GM13977 (cell line): ENCODE measurements at regions not wholly inside any gene's neighbourhood (a gene's known extent, or its start where the extent isn't known, plus 50 kb on each side); places are given as distances from the start of the nearest gene placed in this dataset.
"Not testable (repeated sequence)": the region's sequence is repeated elsewhere in the genome, so short reads cannot be mapped to it uniquely, and the experiment has no call there.

Experiments used
- DNase-seq: peaks from one replicate; pipeline ENCODE4 v3.0.0; 2012; ENCODE audit warnings: low spot score
- CTCF ChIP-seq: IDR thresholded peaks from 2 replicates; pipeline ENCODE4 v1.5.1; 2012; ENCODE audit warnings: mild to moderate bottlenecking, control low read depth; ENCODE audit not compliant: insufficient read depth; ENCODE audit errors: extremely low read depth, missing control alignments
- in situ Hi-C: fragments of 300-500 bp; cut with MboI; formaldehyde crosslinking; loops from one replicate; pipeline ENCODE4 v1.12.0; 2022; ENCODE audit warnings: low sequenced_read_pairs, low pct_unique_long_range_greater_than_20kb, mixed read lengths, inconsistent platforms; ENCODE audit not compliant: unreplicated experiment

GRCh38 chr11:24161587-24161986, 335.3 kb upstream of the LUZP2 start:
- DNase-seq, result no peak
- in situ Hi-C loops, result no loop called here
- TF ChIP-seq CTCF, result no peak

GRCh38 chr11:24163146-24163545, 333.7 kb upstream of the LUZP2 start:
- no peak for DNase-seq
- no peak for TF ChIP-seq CTCF
- in situ Hi-C loops, result no loop called here

GRCh38 chr11:24163841-24164240, 333.0 kb upstream of the LUZP2 start:
- in situ Hi-C loops, result no loop called here

GRCh38 chr11:24171869-24172268, 325.0 kb upstream of the LUZP2 start:
- DNase-seq, result no peak
- no peak for TF ChIP-seq CTCF
- in situ Hi-C loops, result no loop called here

More at GRCh38 chr11:24163841-24164240, 333.0 kb upstream of the LUZP2 start:
- no peak for TF ChIP-seq CTCF
- DNase-seq, result no peak

- TF ChIP-seq CTCF, result no peak
- in situ Hi-C loops, result no loop called here
- no peak for DNase-seq
Observed at GRCh38 chr11:24181395-24182047, 315.3 kb upstream of the LUZP2 start.

GRCh38 chr11:24185535-24185934, 311.3 kb upstream of the LUZP2 start:
- DNase-seq, in situ Hi-C loops: not testable (repeated sequence)

- TF ChIP-seq CTCF, result no peak
- DNase-seq, result no peak
- in situ Hi-C loops, result no loop called here
Observed at GRCh38 chr11:24196733-24197132, 300.1 kb upstream of the LUZP2 start.
